Head of caudate nucleus (tissue), 42 donors: ENCODE measurements at regions not wholly inside any gene's neighbourhood (a gene's known extent, or its start where the extent isn't known, plus 50 kb on each side); places are given as distances from the start of the nearest gene placed in this dataset.
"Not testable (repeated sequence)": the region's sequence is repeated elsewhere in the genome, so short reads cannot be mapped to it uniquely, and the experiment has no call there.

Experiments
- DNase-seq, 42 donors: peaks; one replicate each; pipeline versions ENCODE4 v3.0.0 to v3.0.0-alpha.2; 2020 to 2021; ENCODE audit warnings: mixed read lengths in 7 of 42
- intact Hi-C: fragments of 100-400 bp; cut with DNase I; formaldehyde crosslinking; loops from one replicate; pipeline ENCODE4 v1.15.0; 2022

- intact Hi-C loops: no loop called here
- no peak for DNase-seq
Observed at GRCh38 chr6:87753131-87753685, 51.2 kb upstream of the AKIRIN2 start.

- DNase-seq: not testable (repeated sequence)
Observed at GRCh38 chr6:87752503-87752902, 50.5 kb upstream of the AKIRIN2 start.

More at GRCh38 chr6:87752503-87752902, 50.5 kb upstream of the AKIRIN2 start:
- intact Hi-C loops: not testable (repeated sequence)
